Gastrocnemius medialis (tissue), 4 donors: ENCODE measurements at regions not wholly inside any gene's neighbourhood (a gene's known extent, or its start where the extent isn't known, plus 50 kb on each side); places are given as distances from the start of the nearest gene placed in this dataset.

Source experiments
- POLR2A ChIP-seq, 2 donors: fragments of 450-650 bp; IDR thresholded peaks; one replicate each; pipeline ENCODE4 v1.6.1; 2017; ENCODE audit warnings: antibody characterized with exemption in 2 of 2, mild to moderate bottlenecking in 2 of 2, moderate library complexity in 2 of 2
- TF ChIP-seq, protein P1 (sequence below), 5 experiments: fragments of 450-650 bp in 3 of 5; fragments of 200-600 bp in 2 of 5; sonication (generic) in 2 of 5; IDR thresholded peaks in 4 of 5; conservative IDR thresholded peaks in 1 of 5; 1 replicate in 4 of 5; 2 replicates in 1 of 5; pipeline ENCODE4 v1.5.1; 2016 to 2019; ENCODE audit warnings: antibody characterized with exemption in 5 of 5, mild to moderate bottlenecking in 3 of 5, moderate library complexity in 3 of 5

DNA sequence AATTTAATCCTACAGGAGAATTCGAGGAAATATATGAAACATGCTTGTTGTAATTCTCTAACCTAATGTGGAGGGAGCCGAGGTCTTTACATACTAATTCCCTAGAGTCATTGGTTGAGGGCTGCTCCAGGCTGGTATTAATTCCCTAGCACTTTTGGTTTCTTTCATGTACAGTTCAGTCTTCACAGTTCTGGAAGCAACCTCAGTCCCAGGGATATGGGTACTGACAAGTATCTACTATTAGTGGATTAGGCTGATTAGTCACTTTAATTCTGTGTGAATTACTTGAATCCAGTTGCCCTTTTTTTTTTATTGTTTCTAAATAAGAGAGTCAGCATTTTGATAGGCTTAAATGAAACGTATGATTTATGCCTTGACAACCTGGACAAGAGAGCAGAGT, 172.3 kb upstream of the HTR2A start:
- TF ChIP-seq, protein P1, sequence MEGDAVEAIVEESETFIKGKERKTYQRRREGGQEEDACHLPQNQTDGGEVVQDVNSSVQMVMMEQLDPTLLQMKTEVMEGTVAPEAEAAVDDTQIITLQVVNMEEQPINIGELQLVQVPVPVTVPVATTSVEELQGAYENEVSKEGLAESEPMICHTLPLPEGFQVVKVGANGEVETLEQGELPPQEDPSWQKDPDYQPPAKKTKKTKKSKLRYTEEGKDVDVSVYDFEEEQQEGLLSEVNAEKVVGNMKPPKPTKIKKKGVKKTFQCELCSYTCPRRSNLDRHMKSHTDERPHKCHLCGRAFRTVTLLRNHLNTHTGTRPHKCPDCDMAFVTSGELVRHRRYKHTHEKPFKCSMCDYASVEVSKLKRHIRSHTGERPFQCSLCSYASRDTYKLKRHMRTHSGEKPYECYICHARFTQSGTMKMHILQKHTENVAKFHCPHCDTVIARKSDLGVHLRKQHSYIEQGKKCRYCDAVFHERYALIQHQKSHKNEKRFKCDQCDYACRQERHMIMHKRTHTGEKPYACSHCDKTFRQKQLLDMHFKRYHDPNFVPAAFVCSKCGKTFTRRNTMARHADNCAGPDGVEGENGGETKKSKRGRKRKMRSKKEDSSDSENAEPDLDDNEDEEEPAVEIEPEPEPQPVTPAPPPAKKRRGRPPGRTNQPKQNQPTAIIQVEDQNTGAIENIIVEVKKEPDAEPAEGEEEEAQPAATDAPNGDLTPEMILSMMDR (IDR thresholded peaks at IDR 0.05 in 4 of 5, conservative IDR thresholded peaks at IDR 0.05 in 1 of 5): no peak
- no peak for TF ChIP-seq POLR2A (IDR thresholded peaks at IDR 0.05)
